Stomach (tissue), 8 donors: ENCODE measurements at regions not wholly inside any gene's neighbourhood (a gene's known extent, or its start where the extent isn't known, plus 50 kb on each side); places are given as distances from the start of the nearest gene placed in this dataset.

Experiments used
- DNase-seq, 2 donors: peaks; one replicate each; pipeline versions ENCODE4 v3.0.0 to v3.0.0-alpha.2; 2013 to 2019
- H3K27ac ChIP-seq, 5 donors: fragments of 200-600 bp in 4 of 5; sonication (generic) in 4 of 5; one replicate each; pipeline ENCODE4 v1.5.1; 2013 to 2019; ENCODE audit warnings: mild to moderate bottlenecking in 1 of 5, moderate library complexity in 1 of 5
- H3K27me3 ChIP-seq, 3 donors: fragments of 200-600 bp; sonication (generic); one replicate each; pipeline ENCODE4 v1.5.1; 2017 to 2019; ENCODE audit warnings: mixed run types in 1 of 3
- H3K36me3 ChIP-seq, 4 donors: fragments of 200-600 bp; sonication (generic); 1 replicate in 3 of 4; 2 replicates in 1 of 4; pipeline ENCODE4 v1.5.1; 2016 to 2019
- H3K4me1 ChIP-seq, 4 donors: fragments of 200-600 bp; sonication (generic); one replicate each; pipeline ENCODE4 v1.5.1; 2016 to 2019
- H3K4me3 ChIP-seq, 4 donors: fragments of 200-600 bp; sonication (generic) in 3 of 4; one replicate each; pipeline ENCODE4 v1.5.1; 2016 to 2019; ENCODE audit warnings: mild to moderate bottlenecking in 1 of 4
- H3K9me3 ChIP-seq, 4 donors: fragments of 200-600 bp; sonication (generic); one replicate each; pipeline ENCODE4 v1.5.1; 2016 to 2019
- CTCF ChIP-seq, 7 experiments: fragments of 450-650 bp in 4 of 7; fragments of 200-600 bp in 3 of 7; sonication (generic) in 3 of 7; IDR thresholded peaks; one replicate each; pipeline ENCODE4 v1.5.1; 2016 to 2019; ENCODE audit warnings: antibody characterized with exemption in 7 of 7, control low read depth in 2 of 7, mild to moderate bottlenecking in 1 of 7
- EP300 ChIP-seq: sonication (generic); formaldehyde crosslinking; IDR thresholded peaks from one replicate; pipeline ENCODE4 v1.6.1; 2017; ENCODE audit warnings: antibody characterized with exemption
- POLR2A ChIP-seq, 4 donors: fragments of 450-650 bp; IDR thresholded peaks; one replicate each; pipeline ENCODE4 v1.6.1; 2016; ENCODE audit warnings: antibody characterized with exemption in 4 of 4, control low read depth in 2 of 4, mild to moderate bottlenecking in 1 of 4, moderate library complexity in 1 of 4
- POLR2AphosphoS5 ChIP-seq, 3 donors: sonication (generic); formaldehyde crosslinking; IDR thresholded peaks; one replicate each; pipeline ENCODE4 v1.6.1; 2016; ENCODE audit warnings: antibody characterized with exemption in 3 of 3
- WGBS, 5 donors: extraction: QIAGEN DNeasy Blood & Tissue Kit in 3 of 5; methylation state at CpG; one replicate each; pipeline versions ENCODE4 v1.1.5 to v1.1.7; 2013 to 2018; 5-methylcytosine and 5-hydroxymethylcytosine counted together
- intact Hi-C: fragments of 100-400 bp; cut with DNase I; formaldehyde crosslinking; loops from one replicate; pipeline ENCODE4 v1.15.1; 2023; ENCODE audit warnings: low total_unique reads
- donor health status: healthy with polysubstance abuse.
- donor health status: Bipolar disorder and iron deficiency.
- donor health status: healthy.

- H3K9me3 ChIP-seq, result no peaks in the 10 kb centered on the region
- H3K4me3 ChIP-seq, result no peak overlapping the region
- H3K4me1 ChIP-seq, result peaks cover 0 to 8% (median 5%) of the 10 kb centered on the region in 4 donors
- 85 to 95% (median 89%) methylated on average over 12 to 14 of the region's 14 CpGs for WGBS, 5 donors
- intact Hi-C loops, result no loop called here
- no peak for DNase-seq
- no peak overlapping the region for H3K27ac ChIP-seq
- H3K36me3 ChIP-seq, result no peaks in the 10 kb centered on the region
- TF ChIP-seq POLR2AphosphoS5 (IDR thresholded peaks at IDR 0.05), result no peak
- no peak for TF ChIP-seq EP300
- no peak for TF ChIP-seq POLR2A (IDR thresholded peaks at IDR 0.05)
- no peak for TF ChIP-seq CTCF (IDR thresholded peaks at IDR 0.05)
- no peaks in the 10 kb centered on the region for H3K27me3 ChIP-seq
These were observed 62.7 kb upstream of the LINC01488 start for GRCh38 chr11:69418576-69419296.

- DNase-seq, result no peak
- H3K27me3 ChIP-seq, result no peaks in the 10 kb centered on the region
- TF ChIP-seq EP300 (no peak), POLR2A (IDR thresholded peaks at IDR 0.05) (no peak), POLR2AphosphoS5 (IDR thresholded peaks at IDR 0.05) (no peak), CTCF (IDR thresholded peaks at IDR 0.05) (no peak)
- 79 to 87% (median 85%) methylated on average over 20 of the region's 20 CpGs for WGBS, 5 donors
- intact Hi-C loops, result no loop called here
- no peaks in the 10 kb centered on the region for H3K36me3 ChIP-seq
- no peak overlapping the region for H3K27ac ChIP-seq
- H3K4me3 ChIP-seq, result no peak overlapping the region
- H3K9me3 ChIP-seq, result peaks cover 0 to 6% (median 5%) of the 10 kb centered on the region in 4 donors
- peaks cover 0 to 8% (median 5%) of the 10 kb centered on the region in 4 donors for H3K4me1 ChIP-seq
These were observed 61.6 kb upstream of the LINC01488 start for GRCh38 chr11:69419662-69420395.

- H3K27ac ChIP-seq, result no peak overlapping the region
- intact Hi-C loops, result no loop called here
- H3K27me3 ChIP-seq, result no peaks in the 10 kb centered on the region
- peaks cover 0 to 16% (median 12%) of the 10 kb centered on the region in 4 donors for H3K9me3 ChIP-seq
- H3K4me1 ChIP-seq, result peaks cover 0 to 8% (median 5%) of the 10 kb centered on the region in 4 donors
- 89 to 96% (median 94%) methylated on average over 16 of the region's 16 CpGs for WGBS, 5 donors
- DNase-seq, result no peak
- no peaks in the 10 kb centered on the region for H3K36me3 ChIP-seq
- TF ChIP-seq CTCF (IDR thresholded peaks at IDR 0.05) (no peak), POLR2A (IDR thresholded peaks at IDR 0.05) (no peak), EP300 (no peak), POLR2AphosphoS5 (IDR thresholded peaks at IDR 0.05) (no peak)
- H3K4me3 ChIP-seq, result no peak overlapping the region
These were observed 58.8 kb upstream of the LINC01488 start for GRCh38 chr11:69422645-69423044.

GRCh38 chr11:69423181-69423580 lies 58.3 kb upstream of the LINC01488 start:
- H3K9me3 ChIP-seq, result peaks cover 0 to 16% (median 12%) of the 10 kb centered on the region in 4 donors
- DNase-seq, result no peak
- H3K4me3 ChIP-seq, result no peak overlapping the region
- H3K36me3 ChIP-seq, result no peaks in the 10 kb centered on the region
- H3K27ac ChIP-seq, result no peak overlapping the region
- no peak for TF ChIP-seq POLR2A (IDR thresholded peaks at IDR 0.05)
- no peak for TF ChIP-seq POLR2AphosphoS5 (IDR thresholded peaks at IDR 0.05)
- TF ChIP-seq CTCF (IDR thresholded peaks at IDR 0.05), result no peak
- no peak for TF ChIP-seq EP300
- WGBS, 5 donors, result 91 to 96% (median 93%) methylated on average over 13 of the region's 13 CpGs
- intact Hi-C loops, result no loop called here
- peaks cover 0 to 2% (median 0%) of the 10 kb centered on the region in 3 donors for H3K27me3 ChIP-seq
- H3K4me1 ChIP-seq, result peaks cover 0 to 8% (median 5%) of the 10 kb centered on the region in 4 donors
